Activated T-helper 2 cell treated with anti-CD3 and anti-CD28 coated beads, Interferon-gamma antibody, Interleukin-2, Interleukin-4, amounts not matched to agents 10 μg/mL and 5 μg/mL and 100 μg/mL, durations not matched to agents 14 hours and 24 hours and 36 hours (primary cell): ENCODE measurements at regions not wholly inside any gene's neighbourhood (a gene's known extent, or its start where the extent isn't known, plus 50 kb on each side); places are given as distances from the start of the nearest gene placed in this dataset.

Experiments used
- DNase-seq: peaks from one replicate; pipeline ENCODE4 v3.0.0; 2021; ENCODE audit warnings: low spot score
- H3K27ac Mint-ChIP-seq: one replicate; pipeline ENCODE4 v1.8.0; 2021; ENCODE audit warnings: mixed read lengths
- H3K27me3 Mint-ChIP-seq: one replicate; pipeline ENCODE4 v1.8.0; 2021; ENCODE audit warnings: low read depth, mixed read lengths
- H3K36me3 Mint-ChIP-seq: one replicate; pipeline ENCODE4 v1.8.0; 2021; ENCODE audit warnings: low read depth, mixed read lengths
- H3K4me1 Mint-ChIP-seq: one replicate; pipeline ENCODE4 v1.8.0; 2021; ENCODE audit warnings: low read depth, mixed read lengths
- H3K4me3 Mint-ChIP-seq: one replicate; pipeline ENCODE4 v1.8.0; 2021; ENCODE audit warnings: low read depth, mild to moderate bottlenecking, moderate library complexity, mixed read lengths
- H3K9me3 Mint-ChIP-seq: one replicate; pipeline ENCODE4 v1.8.0; 2021; ENCODE audit warnings: mixed read lengths
- intact Hi-C: fragments of 100-400 bp; cut with micrococcal nuclease; formaldehyde crosslinking; loops from one replicate; pipeline ENCODE4 v1.15.1; 2023

GRCh38 chr12:41745593-41745992, 399.1 kb downstream of the GXYLT1 start:
- Mint-ChIP-seq H3K36me3 (no peaks in the 10 kb centered on the region), H3K4me1 (no peaks in the 10 kb centered on the region), H3K9me3 (no peaks in the 10 kb centered on the region), H3K27ac (no peak overlapping the region), H3K4me3 (no peak overlapping the region), H3K27me3 (no peaks in the 10 kb centered on the region)
- intact Hi-C loops: no loop called here
- DNase-seq: no peak

- no peak overlapping the region for H3K4me3 Mint-ChIP-seq
- no peak overlapping the region for H3K27ac Mint-ChIP-seq
- H3K9me3 Mint-ChIP-seq: no peaks in the 10 kb centered on the region
- no peaks in the 10 kb centered on the region for H3K36me3 Mint-ChIP-seq
- no peak for DNase-seq
- intact Hi-C loops: no loop called here
- no peaks in the 10 kb centered on the region for H3K4me1 Mint-ChIP-seq
- H3K27me3 Mint-ChIP-seq: no peaks in the 10 kb centered on the region
These were observed 400.8 kb downstream of the GXYLT1 start for GRCh38 chr12:41743835-41744234.

GRCh38 chr12:41739066-41739465, 405.6 kb downstream of the GXYLT1 start:
- H3K4me3 Mint-ChIP-seq: no peak overlapping the region

DNA sequence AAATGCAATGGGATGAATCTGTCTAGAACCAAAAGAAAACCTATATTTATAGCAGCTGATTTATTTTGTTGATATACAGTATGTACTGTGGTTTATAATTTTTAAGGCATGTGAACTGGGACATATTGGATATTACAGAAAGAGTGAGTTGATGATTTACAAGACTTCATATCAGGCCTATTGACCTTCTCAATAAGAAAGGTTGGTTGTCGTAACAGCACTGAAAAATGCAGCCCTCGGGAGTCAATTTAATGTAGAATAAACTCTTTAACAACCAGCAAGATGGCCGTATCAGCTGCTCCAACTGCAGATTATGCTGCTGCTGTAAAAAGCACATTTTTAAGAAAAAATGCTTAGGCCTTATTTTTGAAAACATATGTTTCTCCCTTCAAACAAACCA, 407.3 kb downstream of the GXYLT1 start:
- H3K9me3 Mint-ChIP-seq: no peaks in the 10 kb centered on the region
- no peaks in the 10 kb centered on the region for H3K36me3 Mint-ChIP-seq
- H3K27ac Mint-ChIP-seq: no peak overlapping the region
- no peak for DNase-seq
- H3K27me3 Mint-ChIP-seq: no peaks in the 10 kb centered on the region
- intact Hi-C loops: no loop called here
- no peak overlapping the region for H3K4me3 Mint-ChIP-seq
- no peaks in the 10 kb centered on the region for H3K4me1 Mint-ChIP-seq

More at GRCh38 chr12:41739066-41739465, 405.6 kb downstream of the GXYLT1 start:
- H3K27me3 Mint-ChIP-seq: no peaks in the 10 kb centered on the region
- no peaks in the 10 kb centered on the region for H3K9me3 Mint-ChIP-seq
- no peaks in the 10 kb centered on the region for H3K4me1 Mint-ChIP-seq
- DNase-seq: no peak
- intact Hi-C loops: no loop called here
- H3K36me3 Mint-ChIP-seq: no peaks in the 10 kb centered on the region
- H3K27ac Mint-ChIP-seq: no peak overlapping the region

DNA sequence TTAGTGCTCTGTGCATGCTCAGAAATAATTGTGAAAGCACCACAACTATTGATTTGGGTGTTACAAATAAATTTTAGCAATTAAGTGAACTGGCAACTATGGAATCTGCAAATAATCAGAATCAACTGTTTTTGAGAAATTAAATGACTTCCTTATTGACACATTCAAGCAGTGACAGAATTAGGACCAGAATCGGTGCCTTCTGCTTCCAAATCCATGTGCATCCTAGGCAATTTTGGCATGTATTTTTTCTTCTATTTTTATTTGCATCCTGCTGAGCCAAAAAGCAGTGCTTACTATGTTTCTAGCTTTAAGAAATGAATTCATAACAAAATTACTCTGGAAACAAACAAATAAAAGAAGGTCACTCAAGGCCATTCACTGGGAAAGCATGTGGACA, 408.2 kb downstream of the GXYLT1 start:
- Mint-ChIP-seq H3K4me1 (no peaks in the 10 kb centered on the region), H3K9me3 (no peaks in the 10 kb centered on the region), H3K27me3 (no peaks in the 10 kb centered on the region), H3K27ac (no peak overlapping the region), H3K4me3 (no peak overlapping the region), H3K36me3 (no peaks in the 10 kb centered on the region)
- intact Hi-C loops: no loop called here
- no peak for DNase-seq

DNA sequence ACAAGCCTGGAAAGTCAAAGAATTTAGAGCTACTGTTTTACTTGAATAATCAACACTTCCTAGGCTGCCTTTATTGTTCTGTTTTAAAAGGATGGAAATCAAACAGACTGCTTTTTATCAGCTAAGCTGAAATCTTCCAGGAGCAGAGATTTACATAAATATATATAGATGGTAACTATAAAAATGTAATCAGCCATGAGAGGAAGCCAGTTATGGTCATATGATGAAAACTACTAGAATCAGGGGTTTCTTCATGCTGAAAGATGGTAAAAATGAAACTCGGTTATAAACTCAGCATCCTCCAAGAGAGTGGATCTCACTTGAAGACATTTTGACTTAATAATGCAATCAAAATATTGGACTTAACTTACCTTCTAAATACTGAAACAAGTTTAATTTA, 413.0 kb downstream of the GXYLT1 start:
- intact Hi-C loops: no loop called here
- no peaks in the 10 kb centered on the region for H3K9me3 Mint-ChIP-seq
- no peak overlapping the region for H3K27ac Mint-ChIP-seq
- no peak overlapping the region for H3K4me3 Mint-ChIP-seq
- no peak for DNase-seq
- H3K27me3 Mint-ChIP-seq: no peaks in the 10 kb centered on the region
- no peaks in the 10 kb centered on the region for H3K36me3 Mint-ChIP-seq
- no peaks in the 10 kb centered on the region for H3K4me1 Mint-ChIP-seq

DNA sequence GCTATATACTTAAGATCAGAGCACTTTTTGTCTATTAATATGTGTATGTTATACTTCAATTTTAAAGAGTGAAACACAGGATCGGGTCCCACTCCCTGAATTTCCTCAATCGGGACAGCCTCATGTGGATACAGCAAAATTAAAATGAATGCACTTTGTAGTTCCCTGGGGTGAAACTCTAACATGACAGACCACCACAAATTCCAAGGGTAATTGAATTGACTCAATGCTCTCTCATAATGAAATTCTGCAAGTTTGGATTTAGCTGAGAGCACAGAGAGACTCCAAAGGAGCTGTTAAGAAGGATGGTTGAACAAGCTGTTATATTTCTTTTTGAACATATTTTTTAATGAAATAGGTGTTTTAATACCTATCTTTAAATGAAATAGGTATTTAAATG, 413.6 kb downstream of the GXYLT1 start:
- intact Hi-C loops: no loop called here
- H3K36me3 Mint-ChIP-seq: no peaks in the 10 kb centered on the region
- no peaks in the 10 kb centered on the region for H3K9me3 Mint-ChIP-seq
- H3K27me3 Mint-ChIP-seq: no peaks in the 10 kb centered on the region
- no peak overlapping the region for H3K27ac Mint-ChIP-seq
- no peak overlapping the region for H3K4me3 Mint-ChIP-seq
- DNase-seq: no peak
- H3K4me1 Mint-ChIP-seq: no peaks in the 10 kb centered on the region

DNA sequence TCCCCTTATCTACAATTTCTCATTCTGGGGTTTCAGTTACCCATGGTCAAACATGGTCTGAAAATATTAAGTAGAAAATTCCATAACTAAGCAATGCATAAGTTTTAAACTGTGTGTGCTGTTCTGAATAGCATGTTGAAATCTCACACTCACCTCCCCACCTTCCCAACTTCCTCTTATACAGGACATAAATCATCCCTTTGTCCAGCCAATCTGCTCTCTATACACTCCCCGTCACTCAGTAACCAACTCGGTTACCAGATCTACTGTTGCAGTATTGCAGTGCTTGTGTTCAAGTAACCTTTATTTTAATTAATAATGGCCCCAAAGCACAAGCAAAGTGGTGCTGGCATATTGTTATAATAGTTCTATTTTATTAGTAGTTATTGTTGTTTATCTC, 420.5 kb downstream of the GXYLT1 start:
- Mint-ChIP-seq H3K9me3 (no peaks in the 10 kb centered on the region), H3K27ac (no peak overlapping the region), H3K4me1 (no peaks in the 10 kb centered on the region), H3K27me3 (no peaks in the 10 kb centered on the region), H3K36me3 (no peaks in the 10 kb centered on the region), H3K4me3 (no peak overlapping the region)
- DNase-seq: no peak
- intact Hi-C loops: no loop called here

GRCh38 chr12:41719214-41719613, 425.5 kb downstream of the GXYLT1 start:
- intact Hi-C loops: no loop called here
- Mint-ChIP-seq H3K36me3 (no peaks in the 10 kb centered on the region), H3K9me3 (no peaks in the 10 kb centered on the region), H3K4me1 (no peaks in the 10 kb centered on the region), H3K4me3 (no peak overlapping the region), H3K27ac (no peak overlapping the region), H3K27me3 (no peaks in the 10 kb centered on the region)
- DNase-seq: no peak

DNA sequence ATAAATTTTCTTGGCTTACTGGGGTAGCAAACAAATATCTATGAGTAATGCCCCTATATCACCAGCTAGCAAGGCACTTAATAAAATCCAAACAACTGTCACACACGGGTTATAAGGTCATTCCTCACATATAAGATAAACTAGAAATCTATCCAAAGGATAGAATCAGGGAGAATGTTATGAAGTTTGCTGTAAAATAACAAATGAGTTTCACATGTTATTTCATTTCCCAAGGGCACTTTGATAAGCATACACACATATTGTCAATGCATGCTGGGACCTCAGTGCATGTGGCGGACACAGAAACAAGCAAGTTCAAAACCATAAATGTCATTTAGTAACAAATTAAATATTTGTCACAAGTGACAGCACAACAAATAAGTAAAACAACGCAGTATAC, 429.4 kb downstream of the GXYLT1 start:
- Mint-ChIP-seq H3K27ac (no peak overlapping the region), H3K27me3 (no peaks in the 10 kb centered on the region), H3K9me3 (no peaks in the 10 kb centered on the region), H3K36me3 (no peaks in the 10 kb centered on the region), H3K4me1 (no peaks in the 10 kb centered on the region), H3K4me3 (no peak overlapping the region)
- no peak for DNase-seq
- intact Hi-C loops: no loop called here

GRCh38 chr12:41709463-41710285, 435.0 kb downstream of the GXYLT1 start:
- no peaks in the 10 kb centered on the region for H3K4me1 Mint-ChIP-seq
- no peaks in the 10 kb centered on the region for H3K27me3 Mint-ChIP-seq
- H3K9me3 Mint-ChIP-seq: no peaks in the 10 kb centered on the region
- H3K4me3 Mint-ChIP-seq: no peak overlapping the region
- intact Hi-C loops: no loop called here
- H3K36me3 Mint-ChIP-seq: no peaks in the 10 kb centered on the region
- no peak for DNase-seq
- H3K27ac Mint-ChIP-seq: no peak overlapping the region

DNA sequence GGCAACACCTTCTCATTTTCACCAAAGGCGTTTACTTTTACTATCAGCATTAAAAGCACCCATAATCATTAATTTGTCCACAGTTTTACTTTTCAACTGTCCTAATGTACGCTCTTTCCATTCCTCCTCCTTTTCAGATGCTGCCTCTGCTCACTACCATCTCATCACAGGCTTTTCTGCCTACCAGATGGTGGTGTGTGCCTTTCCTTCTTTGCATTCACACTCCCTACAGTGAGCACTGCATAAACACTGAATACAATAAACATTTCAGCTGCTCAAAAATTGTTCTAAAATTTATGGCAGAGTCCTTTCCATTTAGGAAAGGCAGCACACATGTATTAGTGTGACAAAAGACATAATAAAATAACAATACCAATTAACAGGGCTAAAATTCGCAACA, 435.7 kb downstream of the GXYLT1 start:
- no peak overlapping the region for H3K4me3 Mint-ChIP-seq
- no peaks in the 10 kb centered on the region for H3K4me1 Mint-ChIP-seq
- DNase-seq: no peak
- no peak overlapping the region for H3K27ac Mint-ChIP-seq
- intact Hi-C loops: no loop called here
- no peaks in the 10 kb centered on the region for H3K27me3 Mint-ChIP-seq
- no peaks in the 10 kb centered on the region for H3K9me3 Mint-ChIP-seq
- no peaks in the 10 kb centered on the region for H3K36me3 Mint-ChIP-seq

DNA sequence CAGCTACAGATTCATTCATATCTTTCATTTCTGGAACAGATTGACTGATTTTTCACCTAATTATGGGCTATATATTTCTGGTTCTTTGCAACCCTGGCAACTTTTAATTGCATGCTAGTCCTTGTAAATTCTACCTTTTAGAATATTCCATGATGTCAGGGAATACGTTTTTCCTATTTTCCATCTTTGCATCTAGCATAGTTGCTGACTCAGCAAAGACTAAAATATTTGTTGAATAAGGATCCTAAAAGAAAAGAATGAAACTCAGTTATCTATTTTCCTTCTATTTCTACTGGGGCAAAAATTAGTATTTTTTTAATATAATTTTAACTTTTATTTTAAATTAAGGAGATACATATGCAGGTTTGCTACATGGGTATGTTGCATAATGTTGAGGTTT, 438.3 kb downstream of the GXYLT1 start:
- no peaks in the 10 kb centered on the region for H3K9me3 Mint-ChIP-seq
- no peaks in the 10 kb centered on the region for H3K4me1 Mint-ChIP-seq
- H3K27ac Mint-ChIP-seq: no peak overlapping the region
- H3K27me3 Mint-ChIP-seq: no peaks in the 10 kb centered on the region
- no peaks in the 10 kb centered on the region for H3K36me3 Mint-ChIP-seq
- no peak for DNase-seq
- H3K4me3 Mint-ChIP-seq: no peak overlapping the region
- intact Hi-C loops: no loop called here
